NK-92 (cell line): ENCODE measurements at regions not wholly inside any gene's neighbourhood (a gene's known extent, or its start where the extent isn't known, plus 50 kb on each side); places are given as distances from the start of the nearest gene placed in this dataset.

Experiments used
- DNase-seq: peaks from one replicate; lab custom pipeline; 2025; ENCODE audit not compliant: unreplicated experiment; lab: John Stamatoyannopoulos, UW

DNA sequence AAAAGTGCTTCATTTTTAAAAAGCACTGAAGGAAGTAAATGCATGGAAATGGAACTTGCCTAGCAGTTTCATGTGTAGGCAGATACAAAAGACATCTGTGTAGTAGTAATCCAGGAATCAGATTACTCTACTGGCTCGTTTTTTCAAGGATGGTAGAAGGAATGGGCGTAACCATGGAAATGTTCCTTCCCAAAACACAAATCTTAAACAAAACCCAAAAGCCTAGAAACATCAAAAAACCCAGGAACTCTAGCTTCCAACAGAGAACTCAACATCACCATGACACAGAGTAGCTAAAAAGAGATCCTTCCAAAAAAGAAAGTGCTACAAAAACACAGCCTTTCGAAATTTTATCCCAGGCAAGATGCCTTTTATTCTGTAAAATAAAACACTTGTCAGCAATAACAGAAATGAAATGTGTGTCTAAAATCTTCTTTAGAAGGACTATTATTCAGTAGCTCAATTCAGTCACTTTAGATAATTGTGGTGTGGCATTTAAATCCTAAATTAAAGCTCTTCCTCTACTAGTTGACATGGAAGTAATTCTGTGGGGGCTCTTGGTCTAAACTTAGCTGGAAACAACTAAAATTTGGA lies 81.7 kb downstream of the FAM217A start:
- DNase-seq, result no peak

DNA sequence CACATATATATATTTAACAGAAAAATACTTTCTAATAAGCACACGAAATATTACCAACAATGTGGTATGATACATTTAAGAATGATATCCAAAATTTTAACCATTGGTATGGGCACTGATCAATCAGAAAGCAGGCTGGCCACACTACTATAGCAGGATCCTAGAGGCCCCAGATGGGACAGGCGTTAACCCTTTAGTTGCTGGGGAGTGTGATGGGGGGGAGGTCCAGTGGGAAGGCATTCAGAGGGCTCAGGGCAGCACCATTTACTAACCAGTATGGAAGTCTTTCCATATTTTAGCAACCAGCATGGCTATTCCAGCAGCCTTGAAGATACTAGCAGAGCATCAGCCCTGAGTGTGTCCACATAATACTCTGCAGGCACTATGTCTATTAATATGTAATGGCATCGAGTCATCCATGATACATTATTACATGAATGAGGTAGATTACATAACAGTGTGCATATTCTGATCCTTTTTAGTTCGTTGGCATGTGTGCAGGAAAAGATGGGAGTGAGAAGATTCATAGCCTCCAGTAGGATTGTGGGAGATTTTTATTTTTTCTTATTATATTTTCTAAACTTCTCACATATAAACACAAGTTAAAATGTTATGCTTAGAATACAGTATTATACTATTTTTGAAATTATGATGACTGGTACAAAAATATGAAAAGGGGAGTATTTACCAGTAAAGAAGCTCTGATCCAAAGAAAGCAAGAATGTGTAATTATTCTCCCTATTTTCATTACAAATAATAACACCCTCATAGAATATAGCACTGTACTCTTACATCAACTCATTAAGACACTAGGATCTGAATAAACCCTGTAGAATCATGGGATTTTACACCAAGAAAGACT lies 78.9 kb downstream of the FAM217A start:
- DNase-seq, result no peak

DNA sequence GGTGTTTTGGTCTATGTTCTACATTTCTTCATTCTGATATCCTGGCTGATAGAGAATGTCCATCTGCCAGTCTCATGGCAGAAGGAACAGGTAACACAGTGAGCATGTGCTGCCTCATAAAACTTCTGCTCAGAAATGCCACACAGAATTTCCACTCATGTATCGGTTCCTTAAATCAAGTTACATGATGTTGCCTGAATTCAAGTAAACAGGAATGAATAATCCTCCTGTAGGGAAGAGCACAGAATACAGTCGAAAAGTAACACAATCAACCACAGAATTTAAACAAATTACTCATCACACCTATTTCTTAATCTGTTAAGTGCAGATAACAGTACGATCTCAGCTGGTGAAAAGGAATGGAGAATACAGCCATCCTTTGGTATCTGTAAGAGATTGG lies 74.7 kb downstream of the FAM217A start:
- no peak for DNase-seq

DNA sequence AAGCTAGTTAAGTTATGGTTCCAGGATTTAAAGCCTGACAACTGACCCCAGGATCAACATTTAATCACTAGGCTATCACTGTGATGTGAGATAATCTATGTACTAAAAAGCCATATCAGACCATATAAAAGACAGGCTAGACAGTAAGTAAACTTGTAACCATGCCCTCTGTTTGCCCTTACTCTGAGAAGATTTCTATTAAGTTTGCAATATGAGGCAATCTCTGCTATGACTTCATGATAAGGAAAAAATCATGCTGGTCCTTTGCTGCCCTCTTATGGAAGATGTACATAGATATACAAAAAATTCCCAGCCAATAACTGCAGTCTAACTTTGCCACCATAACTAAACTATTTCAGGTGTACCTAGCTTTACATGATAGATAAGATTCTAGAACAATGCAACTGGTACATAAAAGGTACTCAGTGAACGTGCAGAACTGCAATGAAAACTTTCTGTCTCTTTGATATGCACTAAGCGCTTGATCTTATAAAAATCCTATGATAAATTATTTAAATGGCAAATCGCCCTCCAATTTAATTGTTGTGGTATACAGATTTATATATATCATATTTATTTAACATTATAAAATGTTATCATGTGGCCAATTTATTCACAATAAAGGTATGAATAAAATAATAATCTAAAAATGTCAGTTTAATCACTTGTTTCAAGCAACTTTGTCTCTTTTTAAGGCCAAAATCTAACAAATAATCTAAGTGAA lies 70.5 kb downstream of the FAM217A start:
- DNase-seq, result no peak

DNA sequence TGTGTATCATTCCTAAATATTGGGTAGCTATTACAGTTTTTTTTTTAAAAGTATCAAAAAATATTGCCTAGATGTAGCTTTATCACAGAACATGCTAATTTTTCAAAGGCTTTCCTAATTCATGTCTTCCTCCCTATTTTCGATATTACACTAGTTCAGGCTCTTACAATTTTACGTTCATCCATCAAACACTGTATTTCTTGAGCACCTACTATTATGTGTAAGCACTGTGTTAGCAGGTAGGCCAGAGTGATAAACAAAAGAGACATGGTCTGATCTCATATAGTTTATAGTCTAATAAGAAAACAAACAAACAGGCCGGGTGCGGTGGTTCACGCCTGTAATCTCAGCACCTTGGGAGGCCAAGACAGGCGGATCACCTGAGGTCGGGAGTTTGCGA lies 69.5 kb downstream of the FAM217A start:
- DNase-seq, result no peak

DNA sequence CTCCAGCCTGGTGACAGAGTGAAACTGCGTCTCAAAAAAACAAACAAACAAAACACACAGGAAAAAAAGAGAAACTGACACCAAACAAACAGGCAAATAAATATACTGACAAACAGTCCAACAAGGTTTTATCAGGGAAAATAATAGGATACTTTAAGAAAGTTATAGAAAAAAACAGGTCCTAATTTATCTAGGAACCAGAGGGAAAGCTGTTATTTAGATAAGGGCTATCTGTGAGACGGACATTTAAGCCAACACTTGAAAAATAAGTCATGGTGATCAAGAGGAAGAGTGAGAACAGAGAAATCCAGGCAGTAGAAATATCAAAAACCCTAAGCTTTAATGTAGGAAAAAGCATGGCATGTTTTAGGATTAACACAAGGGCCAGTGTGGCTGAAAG lies 68.9 kb downstream of the FAM217A start:
- no peak for DNase-seq

DNA sequence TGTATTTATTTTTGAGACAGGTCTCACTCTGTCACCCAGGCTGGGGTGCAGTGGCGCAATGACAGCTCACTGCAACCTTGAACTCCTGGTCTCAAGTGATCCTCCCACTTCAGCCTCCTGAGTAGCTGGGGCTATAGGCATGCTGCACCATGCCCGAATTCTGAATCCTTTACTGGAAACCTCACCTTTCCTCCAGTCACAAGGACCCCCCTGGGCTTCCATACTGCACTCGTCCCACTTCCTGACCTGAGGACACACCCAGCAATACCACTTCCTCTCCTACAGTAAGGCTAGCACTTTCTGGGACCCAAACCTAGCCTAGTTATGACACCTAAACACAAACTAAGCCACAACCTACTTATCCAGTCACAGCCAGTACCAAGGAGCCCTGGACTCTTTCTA lies 68.2 kb downstream of the FAM217A start:
- no peak for DNase-seq

DNA sequence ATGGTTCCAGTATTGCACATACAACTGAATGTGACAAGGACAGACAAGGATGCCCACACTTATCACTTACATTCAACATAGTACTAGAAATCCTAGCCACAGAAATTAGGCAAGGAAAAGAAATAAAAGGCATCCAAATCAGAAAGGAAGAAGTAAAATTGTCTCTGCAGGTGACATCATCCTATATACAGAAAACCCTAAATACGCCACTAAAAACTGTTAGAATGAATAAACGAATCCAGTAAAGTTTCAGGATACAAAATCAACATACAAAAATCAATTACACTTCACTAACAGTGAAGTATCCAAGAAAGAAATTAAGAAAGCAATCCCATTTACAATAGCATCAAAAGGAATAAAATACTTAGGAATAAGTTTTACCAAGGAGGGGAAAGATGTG lies 66.1 kb downstream of the FAM217A start:
- no peak for DNase-seq

DNA sequence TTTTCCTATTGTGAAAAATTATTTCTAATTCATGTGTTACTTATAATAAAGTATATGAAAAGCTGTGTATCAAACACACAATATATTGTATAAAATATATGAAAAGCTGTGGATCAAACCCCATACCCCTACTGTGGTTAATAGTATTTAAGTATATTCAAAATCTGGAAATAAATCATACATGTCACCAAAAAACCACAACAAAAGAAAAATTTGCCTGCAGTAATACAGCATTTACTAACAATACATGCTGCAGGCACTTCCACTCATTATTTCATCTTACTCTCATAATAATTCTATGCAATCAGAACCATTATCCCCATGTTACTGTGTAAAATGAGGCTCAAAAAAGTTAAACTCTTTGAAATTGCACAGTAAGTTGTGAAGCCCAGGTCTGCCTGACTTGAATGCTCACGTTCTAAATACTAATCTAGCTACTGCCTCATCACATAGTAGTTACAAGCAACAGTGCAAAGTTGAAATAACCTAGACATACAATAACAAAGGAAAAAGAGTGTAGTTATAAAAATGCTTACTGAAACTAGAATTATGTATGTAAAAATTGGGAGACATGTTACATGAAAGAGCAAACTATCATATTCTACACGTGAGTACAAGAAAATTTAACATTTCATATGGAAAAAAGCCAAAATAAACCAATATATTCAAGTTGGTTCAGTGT lies 61.7 kb downstream of the FAM217A start:
- no peak for DNase-seq

DNA sequence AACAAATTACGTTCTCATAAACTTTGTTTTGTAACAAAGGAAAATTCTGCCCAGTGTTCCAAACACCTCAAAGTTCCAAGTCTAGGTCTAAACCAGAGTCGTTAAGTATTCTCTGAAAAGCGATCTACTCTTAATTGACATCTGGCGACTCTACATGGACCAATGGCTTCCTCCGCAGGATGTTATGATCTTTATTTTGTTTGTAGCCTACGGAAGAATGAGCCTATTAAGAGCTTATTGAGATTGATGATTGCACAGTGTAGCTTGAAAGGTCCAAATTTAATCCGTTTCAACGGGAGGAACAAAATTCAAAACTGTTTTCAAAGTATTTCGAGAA lies 61.1 kb downstream of the FAM217A start:
- no peak for DNase-seq

DNA sequence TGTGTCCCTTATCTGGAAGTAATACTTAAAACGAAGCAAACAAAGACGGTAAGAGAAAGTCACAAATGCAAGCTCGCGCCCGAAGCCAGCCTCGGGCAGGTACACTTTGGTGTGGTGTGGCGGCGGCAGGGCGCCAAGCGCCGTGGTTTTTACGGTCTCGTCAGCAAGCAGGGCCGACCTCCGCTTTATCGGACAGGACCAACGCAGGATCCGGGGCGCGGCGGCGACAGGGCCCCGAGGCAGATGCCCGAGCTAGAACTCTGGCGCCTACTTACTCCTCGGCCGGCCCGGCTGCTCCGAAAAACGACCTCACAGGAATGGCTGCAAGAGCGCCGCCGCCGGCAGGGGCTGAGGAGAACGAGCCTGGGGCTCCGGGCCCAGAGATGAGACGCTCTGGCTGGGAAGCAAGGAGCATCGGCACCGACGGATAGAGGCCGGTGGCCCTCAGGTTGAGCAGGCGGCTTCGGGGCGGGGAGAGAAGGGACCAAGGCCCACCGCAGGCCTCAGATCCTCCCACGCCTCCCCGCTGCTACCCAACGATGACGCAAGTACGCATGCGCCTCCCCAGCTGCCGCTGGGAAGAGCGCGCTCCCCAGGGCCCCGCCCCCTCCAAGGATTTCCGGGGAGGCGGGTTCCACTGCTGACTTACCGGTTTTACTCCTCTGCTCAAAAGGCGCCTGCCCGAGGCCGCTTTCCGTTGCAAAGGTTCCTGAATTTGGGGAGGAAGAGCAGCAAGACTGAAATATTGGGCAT lies 60.6 kb downstream of the FAM217A start:
- DNase-seq, result peak; percentile 76
